Endometrium (tissue), 2 donors: ENCODE measurements at regions not wholly inside any gene's neighbourhood (a gene's known extent, or its start where the extent isn't known, plus 50 kb on each side); places are given as distances from the start of the nearest gene placed in this dataset.

Source experiments
- FAIRE-seq: peaks from 2 replicates; lab custom pipeline; 2012; peaks lifted over from hg19 to GRCh38; lab: Jason Lieb, UNC
- donor health status: control.
- donor health status: control.

- no peak for FAIRE-seq
Observed at GRCh38 chr20:10992731-10993130, 318.9 kb upstream of the JAG1 start.

- FAIRE-seq = no peak
Observed at GRCh38 chr20:10994991-10995700, 321.3 kb upstream of the JAG1 start.

GRCh38 chr20:10998476-10998875 lies 324.7 kb upstream of the JAG1 start:
- no peak for FAIRE-seq

GRCh38 chr20:11000416-11000815 lies 326.6 kb upstream of the JAG1 start:
- no peak for FAIRE-seq

DNA sequence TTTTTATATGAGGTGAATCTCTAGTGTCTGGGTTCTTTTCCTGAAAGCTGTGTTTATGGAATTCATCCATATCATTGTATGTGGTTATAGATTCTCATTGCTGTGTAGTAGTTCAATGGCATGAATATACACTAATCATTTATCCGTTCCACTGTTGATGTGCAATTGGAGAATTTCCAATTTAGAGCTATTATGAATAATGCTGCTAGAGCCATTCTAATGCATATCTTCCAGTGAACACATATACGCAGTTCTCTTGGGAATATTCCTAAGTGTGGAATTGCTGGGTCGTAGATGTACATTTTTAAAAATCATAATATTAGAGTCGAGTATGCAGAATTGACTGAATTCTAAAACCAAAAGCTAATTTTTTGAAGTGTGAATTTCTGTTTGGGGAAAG lies 327.5 kb upstream of the JAG1 start:
- FAIRE-seq = no peak

GRCh38 chr20:11001764-11002540 lies 328.2 kb upstream of the JAG1 start:
- FAIRE-seq = no peak

- FAIRE-seq = no peak
Observed at GRCh38 chr20:11003341-11003740, 329.5 kb upstream of the JAG1 start.

DNA sequence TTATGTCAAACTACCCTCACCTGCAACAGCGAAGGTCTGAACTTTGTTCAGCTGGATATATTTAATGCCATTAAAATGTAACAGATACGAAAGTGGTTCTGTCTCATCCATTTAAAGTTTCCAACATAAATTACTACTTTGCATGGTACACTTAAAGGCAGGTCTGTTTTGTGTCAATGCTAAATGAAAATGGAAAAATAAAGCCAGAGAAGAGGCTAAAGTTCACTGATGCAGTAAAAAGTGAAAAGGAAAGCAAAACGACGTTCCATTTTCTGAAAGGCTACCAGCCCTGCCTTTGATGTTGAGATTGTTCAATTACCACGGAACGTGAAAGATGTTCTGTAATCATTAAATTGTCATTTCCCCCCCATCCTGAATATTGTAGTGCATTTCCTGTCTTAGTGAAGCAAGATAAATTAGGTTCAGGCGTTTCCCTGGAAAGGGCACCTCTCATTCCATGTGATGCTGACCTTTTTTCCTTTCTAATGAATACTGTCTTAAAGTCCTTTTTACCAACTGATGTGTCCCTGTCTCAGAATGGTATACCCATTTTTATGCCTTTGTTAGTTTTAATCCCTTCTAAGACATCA lies 334.7 kb upstream of the JAG1 start:
- FAIRE-seq = no peak

DNA sequence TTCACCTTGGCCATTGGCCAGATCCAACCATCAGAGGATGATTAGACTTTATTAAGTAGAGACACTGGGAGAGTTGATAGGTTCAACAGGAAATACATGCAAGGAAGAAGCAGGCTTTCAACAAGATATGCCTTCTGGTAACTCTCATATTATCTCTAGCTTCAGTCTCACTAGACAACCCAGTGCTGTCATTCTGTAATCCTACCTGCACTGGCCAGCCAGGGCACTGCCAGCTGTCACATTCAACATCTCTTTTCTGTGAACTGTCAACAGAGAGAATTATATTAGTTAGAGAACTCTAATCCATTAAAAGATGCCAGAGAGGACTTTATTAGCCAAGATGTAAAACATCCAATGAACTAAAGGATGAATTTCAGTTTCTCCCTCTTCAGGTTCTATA lies 337.9 kb upstream of the JAG1 start:
- FAIRE-seq = no peak

GRCh38 chr20:11012975-11013374 lies 339.2 kb upstream of the JAG1 start:
- FAIRE-seq = no peak

DNA sequence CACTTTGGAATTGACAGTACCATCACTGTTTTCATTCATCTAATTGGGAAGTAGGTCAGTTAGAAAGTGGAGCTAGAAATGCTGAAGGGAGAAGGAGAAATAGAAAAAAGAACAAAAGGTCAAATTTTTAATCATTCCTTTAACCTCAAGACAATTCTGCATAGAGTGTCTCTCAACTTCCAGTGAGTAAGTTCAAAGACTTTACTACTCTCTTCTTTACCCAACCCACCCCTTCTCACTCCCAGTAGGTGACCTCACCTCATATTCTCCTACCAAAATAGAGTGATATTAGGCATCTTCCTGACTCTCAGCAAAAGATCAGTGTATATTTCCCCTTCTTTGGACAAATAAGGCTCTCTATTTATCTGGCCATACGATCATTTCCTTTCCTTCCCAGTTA lies 340.0 kb upstream of the JAG1 start:
- FAIRE-seq = no peak

GRCh38 chr20:11015440-11015839 lies 341.6 kb upstream of the JAG1 start:
- no peak for FAIRE-seq

DNA sequence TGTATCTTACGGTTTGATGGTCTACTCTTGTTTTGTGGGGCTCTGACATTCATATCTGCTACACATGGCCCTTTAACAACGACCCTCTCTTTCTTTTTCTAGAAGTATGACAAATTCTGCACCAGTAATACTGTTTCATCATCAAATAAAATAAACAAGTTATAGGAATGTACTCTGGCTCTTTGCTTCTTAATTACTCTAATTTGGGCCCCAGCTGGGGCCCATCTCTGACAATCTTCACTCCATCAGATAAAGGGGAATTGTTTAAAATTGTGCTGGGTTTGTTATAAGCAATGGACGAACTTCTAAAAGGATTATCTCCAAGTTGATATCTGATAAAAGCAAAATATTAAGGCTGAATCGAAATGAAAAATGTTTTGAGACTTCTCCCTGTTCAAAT lies 343.6 kb upstream of the JAG1 start:
- FAIRE-seq = no peak

DNA sequence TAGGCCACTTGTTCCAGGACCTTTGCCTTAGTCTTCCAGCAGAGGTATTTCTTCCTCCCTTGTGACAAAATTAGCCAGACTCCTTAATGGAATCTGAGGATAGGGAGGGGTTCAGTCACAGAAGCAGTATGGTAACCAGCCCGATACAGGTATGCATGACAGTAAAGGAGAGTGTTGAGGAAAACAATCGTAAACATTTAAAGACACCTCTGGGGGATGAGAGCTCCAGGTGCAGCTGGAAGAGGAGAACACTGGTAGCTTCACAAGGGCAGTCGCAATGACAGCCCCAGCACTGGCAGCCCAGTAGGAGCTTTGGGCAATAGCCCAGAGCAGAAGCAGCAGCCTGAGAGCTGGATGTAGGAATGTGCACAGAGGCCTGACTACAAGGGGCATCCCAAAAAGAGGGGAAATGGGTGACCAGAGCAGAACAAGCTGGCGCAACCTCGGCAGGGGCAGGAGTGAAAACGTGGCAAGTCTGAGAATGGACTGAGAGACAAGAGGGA lies 344.9 kb upstream of the JAG1 start:
- no peak for FAIRE-seq

DNA sequence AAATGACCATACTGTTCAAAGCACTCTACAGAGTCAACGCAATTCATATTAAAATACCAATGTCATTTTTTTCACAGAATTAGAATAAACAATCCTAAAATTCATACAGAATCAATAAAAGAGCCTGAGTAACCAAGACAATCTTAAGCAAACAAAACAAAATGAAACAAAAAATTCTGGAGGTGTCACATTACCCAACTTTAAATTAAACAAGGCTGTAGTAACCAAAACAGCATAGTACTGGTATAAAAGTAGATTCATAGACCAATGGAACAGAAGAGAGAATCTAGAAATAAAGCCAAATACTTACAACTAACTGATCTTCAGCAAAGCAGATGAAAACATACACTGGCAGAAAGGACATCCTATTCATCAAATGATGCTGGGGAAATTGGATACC lies 346.9 kb upstream of the JAG1 start:
- no peak for FAIRE-seq

- FAIRE-seq = no peak
Observed at GRCh38 chr20:11027224-11027623, 353.4 kb upstream of the JAG1 start.

DNA sequence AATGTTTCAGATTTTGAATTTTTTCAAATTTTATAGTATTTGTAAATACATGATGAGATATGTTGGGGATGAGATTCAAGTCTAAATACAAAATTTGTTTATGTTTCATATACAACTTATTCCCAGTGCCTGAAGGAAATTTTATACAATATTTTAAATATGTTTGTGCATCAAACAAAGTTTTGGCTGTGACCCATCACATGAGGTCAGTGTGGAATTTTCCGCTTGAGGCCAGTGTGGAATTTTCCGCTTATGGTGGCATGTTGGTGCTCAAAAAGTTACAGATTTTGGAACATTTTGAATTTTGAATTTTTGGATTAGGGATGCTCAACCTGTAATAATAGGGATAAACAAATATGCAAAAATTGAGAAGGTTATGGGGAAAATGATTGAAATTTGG lies 356.6 kb upstream of the JAG1 start:
- no peak for FAIRE-seq

DNA sequence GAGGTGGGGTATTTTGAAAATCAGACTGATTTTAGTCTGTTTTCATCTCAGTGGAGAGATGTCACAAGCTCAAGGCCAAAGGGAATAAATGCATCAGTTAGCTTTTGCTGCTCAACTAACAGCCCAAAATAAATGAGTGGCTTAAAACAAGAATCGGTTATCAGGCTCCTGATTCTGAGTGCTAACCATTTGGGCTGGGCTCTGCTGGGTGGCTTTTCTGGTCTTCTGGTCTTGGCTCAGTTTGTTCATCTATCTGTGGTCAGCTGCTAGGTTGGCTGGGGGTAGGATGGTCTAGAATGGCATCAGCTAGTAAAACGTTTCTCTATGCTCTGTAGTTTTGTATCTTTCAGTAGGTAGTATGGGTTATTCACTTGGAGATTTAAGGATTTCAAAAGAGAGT lies 357.5 kb upstream of the JAG1 start:
- FAIRE-seq = no peak

DNA sequence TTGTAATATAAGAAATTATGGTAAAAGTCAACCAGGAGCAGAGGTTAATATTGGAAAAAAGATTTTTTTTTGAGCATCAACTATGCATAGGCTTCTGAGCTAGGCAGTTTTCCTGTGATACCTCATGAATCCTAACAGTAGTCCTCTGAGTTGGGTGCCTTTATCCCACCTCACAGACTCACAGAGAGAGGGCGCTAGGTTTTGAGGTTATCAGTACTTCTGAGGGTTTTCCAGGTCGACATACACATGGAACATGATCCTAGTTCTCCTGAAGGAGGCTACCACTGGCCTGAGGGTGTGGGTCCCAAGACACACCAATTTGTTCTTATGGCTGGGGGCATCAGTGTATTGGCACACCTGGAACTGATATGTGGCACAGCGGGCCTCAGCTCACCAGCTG lies 358.8 kb upstream of the JAG1 start:
- FAIRE-seq = no peak

DNA sequence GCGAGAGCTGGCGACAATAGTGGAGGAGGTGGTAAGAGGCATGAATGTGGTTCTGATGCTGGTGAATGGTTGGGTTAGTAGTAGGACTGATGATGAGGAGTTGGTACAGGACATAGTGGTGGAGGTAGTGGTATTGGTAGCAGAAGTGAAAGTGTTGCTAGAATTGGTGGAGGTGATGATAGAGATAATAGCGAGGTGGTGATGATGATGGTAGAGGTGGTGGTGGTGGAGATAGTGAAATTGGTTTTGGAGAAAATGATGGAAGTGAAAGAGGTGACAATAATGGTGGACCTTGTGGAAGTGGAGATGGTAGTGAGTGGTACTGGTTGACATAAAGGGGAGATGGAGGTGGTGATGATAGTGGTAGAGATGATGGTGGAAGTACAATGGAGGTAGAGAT lies 360.2 kb upstream of the JAG1 start:
- FAIRE-seq = no peak

GRCh38 chr20:11035211-11035610 lies 361.4 kb upstream of the JAG1 start:
- FAIRE-seq = no peak

- FAIRE-seq = no peak
Observed at GRCh38 chr20:11041396-11041795, 367.6 kb upstream of the JAG1 start.

DNA sequence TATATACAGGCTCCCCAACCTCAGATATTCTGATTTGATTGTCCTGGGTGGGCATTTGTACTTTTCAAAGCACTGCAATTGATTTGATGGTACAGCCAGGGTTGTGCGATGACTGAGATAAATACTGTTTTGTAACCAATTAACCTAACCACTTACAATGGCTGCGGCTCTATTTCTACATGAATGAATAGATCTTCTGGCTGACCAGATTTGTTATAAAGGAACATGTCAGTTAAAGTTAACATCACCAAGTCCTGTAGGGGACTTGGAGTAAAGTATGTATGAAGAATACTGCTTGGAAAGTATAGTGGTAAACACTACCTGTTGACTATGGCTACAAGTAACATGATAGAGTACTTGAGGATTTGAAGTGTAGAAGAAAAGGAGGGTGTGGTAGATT lies 369.2 kb upstream of the JAG1 start:
- no peak for FAIRE-seq
